Neural cell (in vitro differentiated cells): ENCODE measurements at regions not wholly inside any gene's neighbourhood (a gene's known extent, or its start where the extent isn't known, plus 50 kb on each side); places are given as distances from the start of the nearest gene placed in this dataset.

ENCODE experiments used
- CTCF ChIP-seq: fragments of 450-650 bp; IDR thresholded peaks from 2 replicates; pipeline ENCODE4 v1.5.1; 2014; ENCODE audit warnings: antibody characterized with exemption, mild to moderate bottlenecking, moderate library complexity; ENCODE audit not compliant: poor library complexity, severe bottlenecking
- EP300 ChIP-seq: fragments of 450-650 bp; conservative IDR thresholded peaks from 2 replicates; pipeline ENCODE4 v1.6.1; 2014; ENCODE audit warnings: antibody characterized with exemption, mild to moderate bottlenecking, moderate library complexity; ENCODE audit not compliant: poor library complexity, severe bottlenecking
- EZH2 ChIP-seq: fragments of 200-600, 300-800 bp; shearing (Covaris generic), sonication (generic); IDR thresholded peaks from 2 replicates; pipeline ENCODE4 v1.6.1; 2014; ENCODE audit warnings: antibody characterized with exemption, low read length, borderline replicate concordance, mild to moderate bottlenecking; ENCODE audit not compliant: insufficient read depth, poor library complexity, severe bottlenecking
- POLR2AphosphoS5 ChIP-seq: IDR thresholded peaks from 2 replicates; pipeline ENCODE4 v1.6.1; 2012
- TAF1 ChIP-seq: IDR thresholded peaks from 2 replicates; pipeline ENCODE4 v1.6.1; 2012; ENCODE audit warnings: low read depth
- TF ChIP-seq, protein P1 (sequence below): IDR thresholded peaks from 2 replicates; pipeline ENCODE4 v1.6.1; 2012; ENCODE audit warnings: borderline replicate concordance

- no peak for TF ChIP-seq CTCF
- TF ChIP-seq TAF1 = no peak
- TF ChIP-seq, protein P1, sequence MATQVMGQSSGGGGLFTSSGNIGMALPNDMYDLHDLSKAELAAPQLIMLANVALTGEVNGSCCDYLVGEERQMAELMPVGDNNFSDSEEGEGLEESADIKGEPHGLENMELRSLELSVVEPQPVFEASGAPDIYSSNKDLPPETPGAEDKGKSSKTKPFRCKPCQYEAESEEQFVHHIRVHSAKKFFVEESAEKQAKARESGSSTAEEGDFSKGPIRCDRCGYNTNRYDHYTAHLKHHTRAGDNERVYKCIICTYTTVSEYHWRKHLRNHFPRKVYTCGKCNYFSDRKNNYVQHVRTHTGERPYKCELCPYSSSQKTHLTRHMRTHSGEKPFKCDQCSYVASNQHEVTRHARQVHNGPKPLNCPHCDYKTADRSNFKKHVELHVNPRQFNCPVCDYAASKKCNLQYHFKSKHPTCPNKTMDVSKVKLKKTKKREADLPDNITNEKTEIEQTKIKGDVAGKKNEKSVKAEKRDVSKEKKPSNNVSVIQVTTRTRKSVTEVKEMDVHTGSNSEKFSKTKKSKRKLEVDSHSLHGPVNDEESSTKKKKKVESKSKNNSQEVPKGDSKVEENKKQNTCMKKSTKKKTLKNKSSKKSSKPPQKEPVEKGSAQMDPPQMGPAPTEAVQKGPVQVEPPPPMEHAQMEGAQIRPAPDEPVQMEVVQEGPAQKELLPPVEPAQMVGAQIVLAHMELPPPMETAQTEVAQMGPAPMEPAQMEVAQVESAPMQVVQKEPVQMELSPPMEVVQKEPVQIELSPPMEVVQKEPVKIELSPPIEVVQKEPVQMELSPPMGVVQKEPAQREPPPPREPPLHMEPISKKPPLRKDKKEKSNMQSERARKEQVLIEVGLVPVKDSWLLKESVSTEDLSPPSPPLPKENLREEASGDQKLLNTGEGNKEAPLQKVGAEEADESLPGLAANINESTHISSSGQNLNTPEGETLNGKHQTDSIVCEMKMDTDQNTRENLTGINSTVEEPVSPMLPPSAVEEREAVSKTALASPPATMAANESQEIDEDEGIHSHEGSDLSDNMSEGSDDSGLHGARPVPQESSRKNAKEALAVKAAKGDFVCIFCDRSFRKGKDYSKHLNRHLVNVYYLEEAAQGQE = no peak
- no peak for TF ChIP-seq EZH2
- TF ChIP-seq POLR2AphosphoS5 = no peak
- TF ChIP-seq EP300 = no peak
Measured at GRCh38 chr1:90107990-90108389, 113.1 kb downstream of the ZNF326 start.
